HepG2 (cell line): ENCODE measurements at regions not wholly inside any gene's neighbourhood (a gene's known extent, or its start where the extent isn't known, plus 50 kb on each side); places are given as distances from the start of the nearest gene placed in this dataset.

Source experiments
- IKZF1 ChIP-seq: fragments of 450-650 bp; IDR thresholded peaks from 2 replicates; pipeline ENCODE4 v1.7.1; 2016
- IRF2 ChIP-seq: IDR thresholded peaks from 2 replicates; pipeline ENCODE4 v1.6.1; 2018; ENCODE audit warnings: missing genetic modification reagents, missing compliant biosample characterization
- SRF ChIP-seq: IDR thresholded peaks from 2 replicates; pipeline ENCODE4 v1.6.1; 2011; ENCODE audit warnings: mild to moderate bottlenecking, low read depth, low read length, moderate library complexity
- TGIF2 ChIP-seq: IDR thresholded peaks from 2 replicates; pipeline ENCODE4 v1.6.1; 2016; ENCODE audit warnings: control low read depth, missing compliant biosample characterization
- ZIK1 ChIP-seq: sonication (generic); formaldehyde crosslinking; IDR thresholded peaks from 2 replicates; pipeline ENCODE4 v1.5.0; 2020; ENCODE audit warnings: mild to moderate bottlenecking, low read depth, missing genetic modification reagents, borderline replicate concordance
- ZNF720 ChIP-seq: sonication (generic); formaldehyde crosslinking; IDR thresholded peaks from 2 replicates; pipeline ENCODE4 v1.4.0; 2020; ENCODE audit warnings: missing genetic modification reagents
- ZNF780A ChIP-seq: sonication (generic); formaldehyde crosslinking; IDR thresholded peaks from 2 replicates; pipeline ENCODE4 v1.8.0; 2022; ENCODE audit warnings: mild to moderate bottlenecking, missing genetic modification reagents, moderate library complexity
- ZNF788 ChIP-seq: sonication (generic); formaldehyde crosslinking; IDR thresholded peaks from 2 replicates; pipeline ENCODE4 v1.5.0; 2020; ENCODE audit warnings: mild to moderate bottlenecking, missing genetic modification reagents, borderline replicate concordance
- TF ChIP-seq, protein P1 (sequence below): IDR thresholded peaks from 2 replicates; pipeline ENCODE4 v1.6.1; 2012; ENCODE audit warnings: low read length, improper control_type of control experiment

DNA sequence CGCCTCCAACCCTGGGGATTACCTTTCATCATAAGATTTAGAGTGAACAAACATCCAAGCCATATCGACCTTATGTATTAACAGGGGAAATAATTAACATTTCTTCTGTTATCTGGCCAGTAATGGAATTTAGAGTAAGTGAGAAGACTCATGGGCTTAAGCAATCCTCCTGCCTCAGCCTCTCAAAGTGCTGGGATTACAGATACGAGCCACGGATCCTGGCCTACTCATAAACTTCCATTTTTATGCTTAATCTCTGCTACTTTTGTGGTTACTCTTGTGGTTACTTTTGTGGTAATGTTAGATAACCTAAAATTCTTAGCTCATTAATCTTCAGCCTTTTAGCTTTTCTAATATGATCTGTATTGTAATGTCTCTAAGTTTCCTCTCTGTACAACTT lies 159.3 kb upstream of the SLC8A1 start:
- no peak for TF ChIP-seq ZIK1 (CRISPR knock-in tag)
- TF ChIP-seq IKZF1 = no peak
- no peak for TF ChIP-seq IRF2
- no peak for TF ChIP-seq ZNF720 (CRISPR knock-in tag)
- no peak for TF ChIP-seq TGIF2
- no peak for TF ChIP-seq ZNF788 (CRISPR knock-in tag)
- TF ChIP-seq SRF = no peak
- no peak for TF ChIP-seq ZNF780A
- TF ChIP-seq, protein P1, sequence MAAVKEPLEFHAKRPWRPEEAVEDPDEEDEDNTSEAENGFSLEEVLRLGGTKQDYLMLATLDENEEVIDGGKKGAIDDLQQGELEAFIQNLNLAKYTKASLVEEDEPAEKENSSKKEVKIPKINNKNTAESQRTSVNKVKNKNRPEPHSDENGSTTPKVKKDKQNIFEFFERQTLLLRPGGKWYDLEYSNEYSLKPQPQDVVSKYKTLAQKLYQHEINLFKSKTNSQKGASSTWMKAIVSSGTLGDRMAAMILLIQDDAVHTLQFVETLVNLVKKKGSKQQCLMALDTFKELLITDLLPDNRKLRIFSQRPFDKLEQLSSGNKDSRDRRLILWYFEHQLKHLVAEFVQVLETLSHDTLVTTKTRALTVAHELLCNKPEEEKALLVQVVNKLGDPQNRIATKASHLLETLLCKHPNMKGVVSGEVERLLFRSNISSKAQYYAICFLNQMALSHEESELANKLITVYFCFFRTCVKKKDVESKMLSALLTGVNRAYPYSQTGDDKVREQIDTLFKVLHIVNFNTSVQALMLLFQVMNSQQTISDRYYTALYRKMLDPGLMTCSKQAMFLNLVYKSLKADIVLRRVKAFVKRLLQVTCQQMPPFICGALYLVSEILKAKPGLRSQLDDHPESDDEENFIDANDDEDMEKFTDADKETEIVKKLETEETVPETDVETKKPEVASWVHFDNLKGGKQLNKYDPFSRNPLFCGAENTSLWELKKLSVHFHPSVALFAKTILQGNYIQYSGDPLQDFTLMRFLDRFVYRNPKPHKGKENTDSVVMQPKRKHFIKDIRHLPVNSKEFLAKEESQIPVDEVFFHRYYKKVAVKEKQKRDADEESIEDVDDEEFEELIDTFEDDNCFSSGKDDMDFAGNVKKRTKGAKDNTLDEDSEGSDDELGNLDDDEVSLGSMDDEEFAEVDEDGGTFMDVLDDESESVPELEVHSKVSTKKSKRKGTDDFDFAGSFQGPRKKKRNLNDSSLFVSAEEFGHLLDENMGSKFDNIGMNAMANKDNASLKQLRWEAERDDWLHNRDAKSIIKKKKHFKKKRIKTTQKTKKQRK = no peak
